Activated T-cell treated with anti-CD3 and anti-CD28 coated beads, Interleukin-2, amount 50 U/mL, for 72 hours (primary cell): ENCODE measurements at regions not wholly inside any gene's neighbourhood (a gene's known extent, or its start where the extent isn't known, plus 50 kb on each side); places are given as distances from the start of the nearest gene placed in this dataset.
A peak's percentile ranks its signal among the peaks of the same experiment; 100 is the strongest.
"Not testable (repeated sequence)": the region's sequence is repeated elsewhere in the genome, so short reads cannot be mapped to it uniquely, and the experiment has no call there.

ENCODE experiments used
- ATAC-seq, 2 donors: fragments of 150-1000 bp; cut with Tn5 transposase; replicated peaks in 1 of 2; 2 replicates each; pipeline ENCODE4 v1.10.0; 2021; ENCODE audit warnings: moderate library complexity in 2 of 2, mild to moderate bottlenecking in 1 of 2
- DNase-seq, 2 donors: peaks; one replicate each; pipeline ENCODE4 v3.0.0; 2021 to 2022; ENCODE audit warnings: mixed read lengths in 1 of 2
- H3K27ac Mint-ChIP-seq: one replicate; pipeline ENCODE4 v1.8.0; 2022; ENCODE audit warnings: mild to moderate bottlenecking, moderate library complexity, mixed read lengths
- H3K27me3 Mint-ChIP-seq: one replicate; pipeline ENCODE4 v1.8.0; 2022; ENCODE audit warnings: low read depth, mixed read lengths
- H3K36me3 Mint-ChIP-seq, 2 donors: one replicate each; pipeline ENCODE4 v1.8.0; 2022; ENCODE audit warnings: mixed read lengths in 2 of 2, mild to moderate bottlenecking in 1 of 2; ENCODE audit not compliant: insufficient read depth in 2 of 2
- H3K4me1 Mint-ChIP-seq: one replicate; pipeline ENCODE4 v1.8.0; 2022; ENCODE audit warnings: low read depth, mixed read lengths
- H3K4me3 Mint-ChIP-seq, 2 donors: one replicate each; pipeline ENCODE4 v1.8.0; 2022; ENCODE audit warnings: mild to moderate bottlenecking in 2 of 2, mixed read lengths in 2 of 2, moderate library complexity in 2 of 2
- H3K9me3 Mint-ChIP-seq, 2 donors: one replicate each; pipeline ENCODE4 v1.8.0; 2022; ENCODE audit warnings: mixed read lengths in 2 of 2

- H3K4me1 Mint-ChIP-seq, DNase-seq, H3K4me3 Mint-ChIP-seq, ATAC-seq, H3K27me3 Mint-ChIP-seq, H3K27ac Mint-ChIP-seq: not testable (repeated sequence)
- Mint-ChIP-seq H3K9me3 (peaks cover 19% of the 10 kb centered on the region in 2 donors), H3K36me3 (peaks cover 14 to 18% of the 10 kb centered on the region in 2 donors)
Measured at GRCh38 chr22:10747227-10747626, 4780.8 kb upstream of the OR11H1 start.

GRCh38 chr22:10748751-10749150 is 4779.2 kb upstream of the OR11H1 start:
- not testable (repeated sequence) for DNase-seq, ATAC-seq, H3K36me3 Mint-ChIP-seq, H3K4me3 Mint-ChIP-seq, H3K4me1 Mint-ChIP-seq, H3K27me3 Mint-ChIP-seq, H3K27ac Mint-ChIP-seq
- H3K9me3 Mint-ChIP-seq: peaks cover 16 to 18% of the 10 kb centered on the region in 2 donors

GRCh38 chr22:10749423-10749822 is 4778.6 kb upstream of the OR11H1 start:
- not testable (repeated sequence) for DNase-seq, H3K27me3 Mint-ChIP-seq, H3K36me3 Mint-ChIP-seq, H3K27ac Mint-ChIP-seq, H3K4me1 Mint-ChIP-seq, H3K4me3 Mint-ChIP-seq
- peak in 1 of 2 donors; percentile 19 for ATAC-seq
- H3K9me3 Mint-ChIP-seq: peaks cover 14 to 16% of the 10 kb centered on the region in 2 donors

- not testable (repeated sequence) for H3K27ac Mint-ChIP-seq, H3K4me3 Mint-ChIP-seq, ATAC-seq, DNase-seq, H3K36me3 Mint-ChIP-seq, H3K27me3 Mint-ChIP-seq, H3K4me1 Mint-ChIP-seq
- peaks cover 18% of the 10 kb centered on the region in 2 donors for H3K9me3 Mint-ChIP-seq
Measured at GRCh38 chr22:10753566-10753965, 4774.4 kb upstream of the OR11H1 start.

GRCh38 chr22:10755350-10755749 is 4772.6 kb upstream of the OR11H1 start:
- not testable (repeated sequence) for H3K27me3 Mint-ChIP-seq, H3K4me3 Mint-ChIP-seq, H3K4me1 Mint-ChIP-seq, ATAC-seq, H3K27ac Mint-ChIP-seq, DNase-seq, H3K36me3 Mint-ChIP-seq
- peaks cover 15 to 17% of the 10 kb centered on the region in 2 donors for H3K9me3 Mint-ChIP-seq

- peaks cover 16 to 18% of the 10 kb centered on the region in 2 donors for H3K9me3 Mint-ChIP-seq
- DNase-seq, ATAC-seq, H3K27ac Mint-ChIP-seq, H3K4me1 Mint-ChIP-seq, H3K27me3 Mint-ChIP-seq, H3K4me3 Mint-ChIP-seq, H3K36me3 Mint-ChIP-seq: not testable (repeated sequence)
Measured at GRCh38 chr22:10760418-10760817, 4767.6 kb upstream of the OR11H1 start.

GRCh38 chr22:10766320-10766719 is 4761.7 kb upstream of the OR11H1 start:
- not testable (repeated sequence) for H3K27me3 Mint-ChIP-seq, H3K4me1 Mint-ChIP-seq, ATAC-seq, H3K4me3 Mint-ChIP-seq, DNase-seq, H3K27ac Mint-ChIP-seq, H3K36me3 Mint-ChIP-seq
- peaks cover 14 to 20% of the 10 kb centered on the region in 2 donors for H3K9me3 Mint-ChIP-seq

- DNase-seq, H3K27me3 Mint-ChIP-seq: not testable (repeated sequence)
Measured at GRCh38 chr22:10768875-10769274, 4759.1 kb upstream of the OR11H1 start.

GRCh38 chr22:10771744-10772143 is 4756.2 kb upstream of the OR11H1 start:
- H3K9me3 Mint-ChIP-seq: peaks cover 10 to 12% of the 10 kb centered on the region in 2 donors
- DNase-seq, H3K27ac Mint-ChIP-seq, ATAC-seq, H3K27me3 Mint-ChIP-seq, H3K4me3 Mint-ChIP-seq, H3K36me3 Mint-ChIP-seq, H3K4me1 Mint-ChIP-seq: not testable (repeated sequence)

More at GRCh38 chr22:10768875-10769274, 4759.1 kb upstream of the OR11H1 start:
- not testable (repeated sequence) for H3K27ac Mint-ChIP-seq, H3K4me1 Mint-ChIP-seq, H3K4me3 Mint-ChIP-seq, ATAC-seq
- Mint-ChIP-seq H3K9me3 (peaks cover 16 to 20% of the 10 kb centered on the region in 2 donors), H3K36me3 (peaks cover 6 to 10% of the 10 kb centered on the region in 2 donors)

- H3K4me1 Mint-ChIP-seq, H3K27me3 Mint-ChIP-seq, ATAC-seq, DNase-seq, H3K4me3 Mint-ChIP-seq, H3K36me3 Mint-ChIP-seq, H3K27ac Mint-ChIP-seq: not testable (repeated sequence)
- peaks cover 11% of the 10 kb centered on the region in 2 donors for H3K9me3 Mint-ChIP-seq
Measured at GRCh38 chr22:10773341-10773740, 4754.7 kb upstream of the OR11H1 start.

GRCh38 chr22:10775601-10776357 is 4752.2 kb upstream of the OR11H1 start:
- Mint-ChIP-seq H3K9me3 (peaks cover 14 to 16% of the 10 kb centered on the region in 2 donors), H3K36me3 (peaks cover 6 to 15% of the 10 kb centered on the region in 2 donors)
- not testable (repeated sequence) for ATAC-seq, H3K4me3 Mint-ChIP-seq, H3K27ac Mint-ChIP-seq, H3K4me1 Mint-ChIP-seq, DNase-seq, H3K27me3 Mint-ChIP-seq

GRCh38 chr22:10776358-10776729 is 4751.6 kb upstream of the OR11H1 start:
- H3K27ac Mint-ChIP-seq, ATAC-seq, DNase-seq, H3K4me3 Mint-ChIP-seq, H3K27me3 Mint-ChIP-seq, H3K4me1 Mint-ChIP-seq: not testable (repeated sequence)
- peaks cover 14 to 16% of the 10 kb centered on the region in 2 donors for H3K9me3 Mint-ChIP-seq
- H3K36me3 Mint-ChIP-seq: peaks cover 8 to 18% of the 10 kb centered on the region in 2 donors

- H3K27me3 Mint-ChIP-seq, ATAC-seq, H3K27ac Mint-ChIP-seq, DNase-seq, H3K4me3 Mint-ChIP-seq, H3K4me1 Mint-ChIP-seq: not testable (repeated sequence)
- peaks cover 8 to 24% of the 10 kb centered on the region in 2 donors for H3K36me3 Mint-ChIP-seq
- H3K9me3 Mint-ChIP-seq: peaks cover 17 to 20% of the 10 kb centered on the region in 2 donors
Measured at GRCh38 chr22:10777733-10778132, 4750.3 kb upstream of the OR11H1 start.
